ENCODE measurements at regions not wholly inside any gene's neighbourhood (a gene's known extent, or its start where the extent isn't known, plus 50 kb on each side); places are given as distances from the start of the nearest gene placed in this dataset.
"Not testable (repeated sequence)": the region's sequence is repeated elsewhere in the genome, so short reads cannot be mapped to it uniquely, and the experiment has no call there.

DNA sequence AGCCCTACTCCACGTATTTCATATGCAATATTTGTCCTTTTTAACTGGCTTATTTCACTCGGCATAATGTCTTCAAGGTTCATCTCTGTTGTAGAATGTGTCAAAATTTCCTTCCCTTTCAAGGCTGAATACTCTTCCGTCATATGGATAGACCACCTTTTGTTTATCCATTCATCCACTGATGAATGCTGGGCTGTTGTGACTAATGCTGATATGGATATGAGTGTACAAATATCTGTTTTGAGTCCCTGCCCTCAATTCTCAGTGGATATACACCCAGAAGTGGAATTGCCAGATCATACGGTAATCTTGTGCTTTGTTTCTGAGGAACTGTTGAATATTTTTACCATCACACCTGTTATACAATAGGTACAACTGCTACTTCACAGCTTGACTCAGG is 155.2 kb upstream of the IRF2BP2 start:
- H3K27ac Mint-ChIP-seq (ENCODE audit: unreplicated experiment) = no peak overlapping the region
- H3K4me1 Mint-ChIP-seq (ENCODE audit: low read depth, unreplicated experiment) = peaks cover 23% of the 10 kb centered on the region
- Histone ChIP-seq H3K4me2 (ENCODE audit: low read length) (no peak overlapping the region), H3K79me2 (ENCODE audit: insufficient read depth, low read length) (no peaks in the 10 kb centered on the region), H3K27me3 (ENCODE audit: insufficient read depth, low read length) (no peaks in the 10 kb centered on the region), H3K36me3 (ENCODE audit: insufficient read depth, low read length) (no peaks in the 10 kb centered on the region), H3K27ac (ENCODE audit: low read depth, low read length) (no peak overlapping the region), H3K9me3 (ENCODE audit: insufficient read depth, low read depth, low read length) (no peaks in the 10 kb centered on the region), H2AFZ (ENCODE audit: low read depth, low read length) (no peak overlapping the region), H4K20me1 (ENCODE audit: insufficient read depth, low read length) (no peaks in the 10 kb centered on the region), H3K9ac (ENCODE audit: low read length) (no peak overlapping the region), H3K4me1 (ENCODE audit: insufficient read depth, low read length) (peaks cover 3% of the 10 kb centered on the region), H3K4me3 (ENCODE audit: insufficient read depth, low read depth, low read length) (no peak overlapping the region)
- peaks cover 15% of the 10 kb centered on the region for H3K27me3 Mint-ChIP-seq (ENCODE audit: low read depth, unreplicated experiment)
- no peak for FAIRE-seq
- TF ChIP-seq, protein P1, sequence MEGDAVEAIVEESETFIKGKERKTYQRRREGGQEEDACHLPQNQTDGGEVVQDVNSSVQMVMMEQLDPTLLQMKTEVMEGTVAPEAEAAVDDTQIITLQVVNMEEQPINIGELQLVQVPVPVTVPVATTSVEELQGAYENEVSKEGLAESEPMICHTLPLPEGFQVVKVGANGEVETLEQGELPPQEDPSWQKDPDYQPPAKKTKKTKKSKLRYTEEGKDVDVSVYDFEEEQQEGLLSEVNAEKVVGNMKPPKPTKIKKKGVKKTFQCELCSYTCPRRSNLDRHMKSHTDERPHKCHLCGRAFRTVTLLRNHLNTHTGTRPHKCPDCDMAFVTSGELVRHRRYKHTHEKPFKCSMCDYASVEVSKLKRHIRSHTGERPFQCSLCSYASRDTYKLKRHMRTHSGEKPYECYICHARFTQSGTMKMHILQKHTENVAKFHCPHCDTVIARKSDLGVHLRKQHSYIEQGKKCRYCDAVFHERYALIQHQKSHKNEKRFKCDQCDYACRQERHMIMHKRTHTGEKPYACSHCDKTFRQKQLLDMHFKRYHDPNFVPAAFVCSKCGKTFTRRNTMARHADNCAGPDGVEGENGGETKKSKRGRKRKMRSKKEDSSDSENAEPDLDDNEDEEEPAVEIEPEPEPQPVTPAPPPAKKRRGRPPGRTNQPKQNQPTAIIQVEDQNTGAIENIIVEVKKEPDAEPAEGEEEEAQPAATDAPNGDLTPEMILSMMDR (IDR thresholded peaks at IDR 0.05; ENCODE audit: insufficient read depth, low read depth, low read length) = no peak
- TF ChIP-seq EZH2 (IDR thresholded peaks at IDR 0.05; ENCODE audit: insufficient read depth, low read length) = no peak
- DNase-seq (ENCODE audit: low read depth) = no peak
- no peak overlapping the region for H3K4me3 Mint-ChIP-seq (ENCODE audit: unreplicated experiment)
- H3K9me3 Mint-ChIP-seq (ENCODE audit: unreplicated experiment) = peaks cover 4% of the 10 kb centered on the region
- peaks cover 4% of the 10 kb centered on the region for H3K36me3 Mint-ChIP-seq (ENCODE audit: low read depth, unreplicated experiment)

DNA sequence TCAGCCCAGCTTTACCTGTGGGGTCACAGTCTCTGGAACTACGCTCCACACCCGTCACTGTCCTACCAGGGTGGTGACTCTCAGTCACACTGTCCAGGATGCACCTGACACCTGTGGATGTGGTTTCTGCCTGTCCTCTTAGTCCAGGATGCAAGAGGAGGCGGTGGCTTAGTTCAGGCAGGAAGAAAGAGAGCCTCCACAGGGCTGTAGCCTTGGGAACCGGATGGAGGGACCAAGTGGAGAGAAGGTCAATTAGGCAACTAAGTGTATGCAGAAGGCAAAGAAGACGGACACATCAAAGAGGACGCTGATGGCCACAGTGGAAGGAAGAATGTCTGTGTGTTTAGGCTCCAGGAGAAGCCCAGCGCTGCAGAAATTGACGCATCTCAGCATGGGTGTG is 153.9 kb upstream of the IRF2BP2 start:
- Histone ChIP-seq H3K9me3 (ENCODE audit: insufficient read depth, low read depth, low read length) (no peaks in the 10 kb centered on the region), H3K27ac (ENCODE audit: low read depth, low read length) (no peak overlapping the region), H2AFZ (ENCODE audit: low read depth, low read length) (no peak overlapping the region), H3K4me1 (ENCODE audit: insufficient read depth, low read length) (no peaks in the 10 kb centered on the region), H3K9ac (ENCODE audit: low read length) (no peak overlapping the region), H3K4me2 (ENCODE audit: low read length) (no peak overlapping the region), H3K36me3 (ENCODE audit: insufficient read depth, low read length) (no peaks in the 10 kb centered on the region), H3K4me3 (ENCODE audit: insufficient read depth, low read depth, low read length) (no peak overlapping the region), H4K20me1 (ENCODE audit: insufficient read depth, low read length) (no peaks in the 10 kb centered on the region), H3K27me3 (ENCODE audit: insufficient read depth, low read length) (no peaks in the 10 kb centered on the region), H3K79me2 (ENCODE audit: insufficient read depth, low read length) (no peaks in the 10 kb centered on the region)
- peaks cover 15% of the 10 kb centered on the region for H3K27me3 Mint-ChIP-seq (ENCODE audit: low read depth, unreplicated experiment)
- DNase-seq (ENCODE audit: low read depth) (no peak), FAIRE-seq (no peak)
- H3K4me3 Mint-ChIP-seq (ENCODE audit: unreplicated experiment) = no peak overlapping the region
- peaks cover 18% of the 10 kb centered on the region for H3K4me1 Mint-ChIP-seq (ENCODE audit: low read depth, unreplicated experiment)
- H3K36me3 Mint-ChIP-seq (ENCODE audit: low read depth, unreplicated experiment) = peaks cover 4% of the 10 kb centered on the region
- peaks cover 4% of the 10 kb centered on the region for H3K9me3 Mint-ChIP-seq (ENCODE audit: unreplicated experiment)
- TF ChIP-seq, protein P1 (IDR thresholded peaks at IDR 0.05; ENCODE audit: insufficient read depth, low read depth, low read length) = no peak
- TF ChIP-seq EZH2 (IDR thresholded peaks at IDR 0.05; ENCODE audit: insufficient read depth, low read length) = no peak
- no peak overlapping the region for H3K27ac Mint-ChIP-seq (ENCODE audit: unreplicated experiment)

DNA sequence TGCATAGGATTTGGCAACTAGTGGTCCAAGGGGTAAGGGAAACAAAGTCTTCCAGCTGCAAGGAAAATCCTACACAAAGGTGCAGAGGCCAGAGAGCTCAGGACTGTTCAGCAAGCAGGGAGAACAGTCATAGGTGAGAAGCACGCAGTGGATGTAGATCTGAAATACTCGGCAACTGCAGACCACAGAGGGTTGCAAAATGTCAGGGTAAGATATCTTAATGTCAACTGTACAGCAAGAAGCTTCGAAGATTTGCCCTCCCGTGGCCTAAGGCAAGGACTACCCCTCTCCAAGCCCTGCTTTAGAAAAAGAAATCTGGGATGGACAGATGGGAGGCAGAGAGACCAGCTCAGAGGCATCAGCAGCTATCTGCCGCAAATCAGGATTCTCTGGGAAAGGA is 153.4 kb upstream of the IRF2BP2 start:
- no peaks in the 10 kb centered on the region for H3K79me2 ChIP-seq (ENCODE audit: insufficient read depth, low read length)
- peaks cover 15% of the 10 kb centered on the region for H3K4me1 Mint-ChIP-seq (ENCODE audit: low read depth, unreplicated experiment)
- no peak overlapping the region for H3K27ac Mint-ChIP-seq (ENCODE audit: unreplicated experiment)
- H3K36me3 Mint-ChIP-seq (ENCODE audit: low read depth, unreplicated experiment) = peaks cover 2% of the 10 kb centered on the region
- no peaks in the 10 kb centered on the region for H4K20me1 ChIP-seq (ENCODE audit: insufficient read depth, low read length)
- H3K9me3 Mint-ChIP-seq (ENCODE audit: unreplicated experiment) = peaks cover 4% of the 10 kb centered on the region
- H3K27me3 Mint-ChIP-seq (ENCODE audit: low read depth, unreplicated experiment) = peaks cover 15% of the 10 kb centered on the region
- no peak overlapping the region for H3K4me3 Mint-ChIP-seq (ENCODE audit: unreplicated experiment)
- no peak for DNase-seq (ENCODE audit: low read depth)
- no peak for TF ChIP-seq EZH2 (IDR thresholded peaks at IDR 0.05; ENCODE audit: insufficient read depth, low read length)
- TF ChIP-seq, protein P1 (IDR thresholded peaks at IDR 0.05; ENCODE audit: insufficient read depth, low read depth, low read length) = no peak
- no peaks in the 10 kb centered on the region for H3K4me1 ChIP-seq (ENCODE audit: insufficient read depth, low read length)
- H3K27ac ChIP-seq (ENCODE audit: low read depth, low read length) = no peak overlapping the region
- H3K9me3 ChIP-seq (ENCODE audit: insufficient read depth, low read depth, low read length) = no peaks in the 10 kb centered on the region
- no peak for FAIRE-seq
- H3K27me3 ChIP-seq (ENCODE audit: insufficient read depth, low read length) = no peaks in the 10 kb centered on the region
- no peaks in the 10 kb centered on the region for H3K36me3 ChIP-seq (ENCODE audit: insufficient read depth, low read length)
- H3K4me2 ChIP-seq (ENCODE audit: low read length) = no peak overlapping the region
- no peak overlapping the region for H2AFZ ChIP-seq (ENCODE audit: low read depth, low read length)
- no peak overlapping the region for H3K9ac ChIP-seq (ENCODE audit: low read length)
- no peak overlapping the region for H3K4me3 ChIP-seq (ENCODE audit: insufficient read depth, low read depth, low read length)

DNA sequence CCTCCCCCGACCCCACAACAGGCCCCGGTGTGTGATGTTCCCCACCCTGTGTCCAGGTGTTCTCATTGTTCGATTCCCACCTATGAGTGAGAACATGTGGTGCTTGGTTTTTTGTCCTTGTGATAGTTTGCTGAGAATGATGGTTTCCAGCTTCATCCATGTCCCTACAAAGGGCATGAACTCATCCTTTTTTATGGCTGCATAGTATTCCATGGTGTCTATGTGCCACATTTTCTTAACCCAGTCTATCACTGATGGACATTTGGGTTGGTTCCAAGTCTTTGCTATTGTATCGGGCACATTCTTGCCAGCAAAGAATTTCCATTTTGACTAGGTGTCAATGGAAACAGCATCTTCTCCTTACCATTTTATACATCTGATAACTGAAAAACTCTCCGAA is 152.1 kb upstream of the IRF2BP2 start:
- H3K27ac Mint-ChIP-seq (ENCODE audit: unreplicated experiment) = not testable (repeated sequence)
- peaks cover 12% of the 10 kb centered on the region for H3K27me3 Mint-ChIP-seq (ENCODE audit: low read depth, unreplicated experiment)

More for the DNA sequence above, 152.1 kb upstream of the IRF2BP2 start:
- not testable (repeated sequence) for H3K4me1 ChIP-seq (ENCODE audit: insufficient read depth, low read length); H3K27me3 ChIP-seq (ENCODE audit: insufficient read depth, low read length); H3K4me3 Mint-ChIP-seq (ENCODE audit: unreplicated experiment); H3K9ac ChIP-seq (ENCODE audit: low read length); H3K27ac ChIP-seq (ENCODE audit: low read depth, low read length); H3K9me3 Mint-ChIP-seq (ENCODE audit: unreplicated experiment); DNase-seq (ENCODE audit: low read depth); H4K20me1 ChIP-seq (ENCODE audit: insufficient read depth, low read length); H3K36me3 Mint-ChIP-seq (ENCODE audit: low read depth, unreplicated experiment); FAIRE-seq; H3K4me3 ChIP-seq (ENCODE audit: insufficient read depth, low read depth, low read length); H3K9me3 ChIP-seq (ENCODE audit: insufficient read depth, low read depth, low read length); H3K36me3 ChIP-seq (ENCODE audit: insufficient read depth, low read length); H3K79me2 ChIP-seq (ENCODE audit: insufficient read depth, low read length); H3K4me2 ChIP-seq (ENCODE audit: low read length); H3K4me1 Mint-ChIP-seq (ENCODE audit: low read depth, unreplicated experiment); H2AFZ ChIP-seq (ENCODE audit: low read depth, low read length)

Measured in astrocyte (in vitro differentiated cells and primary cell).